SK-N-SH treated with all-trans-retinoic acid at 6 μM for 48 hours (cell line): ENCODE measurements at regions not wholly inside any gene's neighbourhood (a gene's known extent, or its start where the extent isn't known, plus 50 kb on each side); places are given as distances from the start of the nearest gene placed in this dataset.

Experiments used
- ARNTL ChIP-seq: fragments of 450-650 bp; formaldehyde crosslinking; IDR thresholded peaks from 2 replicates; pipeline ENCODE4 v1.5.0; 2020; ENCODE audit warnings: low read depth, mild to moderate bottlenecking, moderate library complexity, borderline replicate concordance
- BACH2 ChIP-seq: fragments of 250-450 bp; sonication (Bioruptor Pico); IDR thresholded peaks from 2 replicates; pipeline ENCODE4 v1.9.0; 2021; ENCODE audit warnings: mild to moderate bottlenecking, borderline replicate concordance
- GLIS3 ChIP-seq: fragments of 250-450 bp; sonication (Bioruptor Pico); IDR thresholded peaks from 2 replicates; pipeline ENCODE4 v1.5.0; 2020; ENCODE audit warnings: mild to moderate bottlenecking, moderate library complexity
- ISL1 ChIP-seq: fragments of 250-450 bp; sonication (Bioruptor Pico); IDR thresholded peaks from 2 replicates; pipeline ENCODE4 v2.1.2; 2022; ENCODE audit warnings: mild to moderate bottlenecking, moderate library complexity
- OSR1 ChIP-seq: fragments of 250-450 bp; sonication (Bioruptor Pico); IDR thresholded peaks from 2 replicates; pipeline ENCODE4 v1.8.0; 2022; ENCODE audit warnings: moderate library complexity, mild to moderate bottlenecking, inconsistent platforms
- TCF4 ChIP-seq: fragments of 250-450 bp; sonication (Bioruptor Pico); IDR thresholded peaks from 2 replicates; pipeline ENCODE4 v1.8.0; 2021; ENCODE audit warnings: mild to moderate bottlenecking, moderate library complexity, borderline replicate concordance
- TOX ChIP-seq: fragments of 250-450 bp; sonication (Bioruptor Pico); IDR thresholded peaks from 2 replicates; pipeline ENCODE4 v1.8.0; 2021; ENCODE audit warnings: mild to moderate bottlenecking, moderate library complexity, borderline replicate concordance
- ZC3H10 ChIP-seq: fragments of 250-450 bp; sonication (Bioruptor Pico); IDR thresholded peaks from 2 replicates; pipeline ENCODE4 v1.5.1; 2021; ENCODE audit warnings: mild to moderate bottlenecking, moderate library complexity

DNA sequence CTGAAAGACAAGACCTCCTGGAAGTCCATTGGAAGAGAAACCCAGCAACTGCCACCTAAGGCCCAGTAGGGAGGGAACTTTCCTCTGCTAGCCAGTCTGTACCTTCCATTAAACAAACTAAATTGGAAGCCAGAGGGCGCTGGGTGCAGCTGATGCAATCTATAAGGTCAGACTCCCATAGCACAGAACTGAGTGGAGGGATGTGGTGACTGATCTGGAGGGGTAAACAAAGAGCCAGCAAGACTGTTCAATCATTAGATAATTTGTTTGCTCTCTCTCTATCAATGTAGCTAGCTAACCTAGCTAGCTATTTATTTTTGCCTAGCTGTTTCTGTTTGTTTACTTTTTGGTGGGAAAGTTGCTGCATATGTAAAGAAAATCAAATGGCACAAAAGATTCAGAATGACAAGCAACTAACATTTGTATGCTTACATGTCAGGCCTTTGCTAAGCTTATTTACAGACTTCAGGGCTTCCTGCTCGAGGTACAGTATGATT lies 291.8 kb upstream of the DAB2 start:
- TF ChIP-seq ISL1 (no peak), OSR1 (CRISPR knock-in tag) (no peak), ARNTL (CRISPR knock-in tag) (no peak), TOX (CRISPR knock-in tag) (no peak), ZC3H10 (CRISPR knock-in tag) (no peak), TCF4 (CRISPR knock-in tag) (no peak), GLIS3 (CRISPR knock-in tag) (no peak), BACH2 (CRISPR knock-in tag) (no peak)
